ENCODE measurements at regions not wholly inside any gene's neighbourhood (a gene's known extent, or its start where the extent isn't known, plus 50 kb on each side); places are given as distances from the start of the nearest gene placed in this dataset.

- TF ChIP-seq CTCF (IDR thresholded peaks at IDR 0.05; ENCODE audit: low read length) (no peak), EZH2phosphoT487 (IDR thresholded peaks at IDR 0.05; ENCODE audit: low read length) (no peak), EZH2 (optimal IDR thresholded peaks at IDR 0.05; ENCODE audit: low read depth, low read length) (no peak)
These were observed 763.4 kb upstream of the GOLIM4 start for GRCh38 chr3:168859143-168859542.

Data from MM.1S (cell line).